ENCODE measurements at regions not wholly inside any gene's neighbourhood (a gene's known extent, or its start where the extent isn't known, plus 50 kb on each side); places are given as distances from the start of the nearest gene placed in this dataset.

- TF ChIP-seq EP300 (IDR thresholded peaks at IDR 0.05), result no peak
- TF ChIP-seq POLR2A (IDR thresholded peaks at IDR 0.05), result no peak
- TF ChIP-seq, protein P1, sequence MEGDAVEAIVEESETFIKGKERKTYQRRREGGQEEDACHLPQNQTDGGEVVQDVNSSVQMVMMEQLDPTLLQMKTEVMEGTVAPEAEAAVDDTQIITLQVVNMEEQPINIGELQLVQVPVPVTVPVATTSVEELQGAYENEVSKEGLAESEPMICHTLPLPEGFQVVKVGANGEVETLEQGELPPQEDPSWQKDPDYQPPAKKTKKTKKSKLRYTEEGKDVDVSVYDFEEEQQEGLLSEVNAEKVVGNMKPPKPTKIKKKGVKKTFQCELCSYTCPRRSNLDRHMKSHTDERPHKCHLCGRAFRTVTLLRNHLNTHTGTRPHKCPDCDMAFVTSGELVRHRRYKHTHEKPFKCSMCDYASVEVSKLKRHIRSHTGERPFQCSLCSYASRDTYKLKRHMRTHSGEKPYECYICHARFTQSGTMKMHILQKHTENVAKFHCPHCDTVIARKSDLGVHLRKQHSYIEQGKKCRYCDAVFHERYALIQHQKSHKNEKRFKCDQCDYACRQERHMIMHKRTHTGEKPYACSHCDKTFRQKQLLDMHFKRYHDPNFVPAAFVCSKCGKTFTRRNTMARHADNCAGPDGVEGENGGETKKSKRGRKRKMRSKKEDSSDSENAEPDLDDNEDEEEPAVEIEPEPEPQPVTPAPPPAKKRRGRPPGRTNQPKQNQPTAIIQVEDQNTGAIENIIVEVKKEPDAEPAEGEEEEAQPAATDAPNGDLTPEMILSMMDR (IDR thresholded peaks at IDR 0.05), result no peak
- no peak for DNase-seq (ENCODE audit: low spot score in 2 of 2)
- no peak overlapping the region for H3K27ac ChIP-seq
These were observed 89.5 kb downstream of the RTP5 start for GRCh38 chr2:241958818-241959545.

GRCh38 chr2:241959751-241960269, 90.3 kb downstream of the RTP5 start:
- DNase-seq (ENCODE audit: low spot score in 2 of 2), result no peak
- no peaks in the 10 kb centered on the region for H3K27me3 ChIP-seq
- H3K4me1 ChIP-seq, result peaks cover 0 to 10% (median 0%) of the 10 kb centered on the region in 4 donors
- H3K27ac ChIP-seq, result no peak overlapping the region
- TF ChIP-seq EP300 (IDR thresholded peaks at IDR 0.05), result no peak
- TF ChIP-seq POLR2A (IDR thresholded peaks at IDR 0.05), result no peak
- TF ChIP-seq, protein P1 (IDR thresholded peaks at IDR 0.05), result no peak
- H3K36me3 ChIP-seq, result no peaks in the 10 kb centered on the region
- WGBS, 2 donors, result 37 to 39% methylated on average over 3 of the region's 3 CpGs
- H3K4me3 ChIP-seq, result no peak overlapping the region
- H3K9me3 ChIP-seq, result no peaks in the 10 kb centered on the region

More at GRCh38 chr2:241958818-241959545, 89.5 kb downstream of the RTP5 start:
- peaks cover 0 to 10% (median 0%) of the 10 kb centered on the region in 4 donors for H3K4me1 ChIP-seq
- no peaks in the 10 kb centered on the region for H3K36me3 ChIP-seq
- no peak overlapping the region for H3K4me3 ChIP-seq
- no peaks in the 10 kb centered on the region for H3K27me3 ChIP-seq
- WGBS, 2 donors, result 83 to 87% methylated on average over 21 of the region's 21 CpGs
- no peaks in the 10 kb centered on the region for H3K9me3 ChIP-seq

GRCh38 chr2:241961454-241961853, 91.9 kb downstream of the RTP5 start:
- Histone ChIP-seq H3K4me3 (no peak overlapping the region), H3K9me3 (no peaks in the 10 kb centered on the region), H3K27me3 (no peaks in the 10 kb centered on the region), H3K4me1 (peaks cover 0 to 20% (median 0%) of the 10 kb centered on the region in 4 donors), H3K27ac (no peak overlapping the region), H3K36me3 (no peaks in the 10 kb centered on the region)
- TF ChIP-seq POLR2A (IDR thresholded peaks at IDR 0.05) (no peak), EP300 (IDR thresholded peaks at IDR 0.05) (no peak)
- TF ChIP-seq, protein P1 (IDR thresholded peaks at IDR 0.05), result no peak
- no peak for DNase-seq (ENCODE audit: low spot score in 2 of 2)
- WGBS, 2 donors, result 89 to 94% methylated on average over 9 of the region's 9 CpGs

DNA sequence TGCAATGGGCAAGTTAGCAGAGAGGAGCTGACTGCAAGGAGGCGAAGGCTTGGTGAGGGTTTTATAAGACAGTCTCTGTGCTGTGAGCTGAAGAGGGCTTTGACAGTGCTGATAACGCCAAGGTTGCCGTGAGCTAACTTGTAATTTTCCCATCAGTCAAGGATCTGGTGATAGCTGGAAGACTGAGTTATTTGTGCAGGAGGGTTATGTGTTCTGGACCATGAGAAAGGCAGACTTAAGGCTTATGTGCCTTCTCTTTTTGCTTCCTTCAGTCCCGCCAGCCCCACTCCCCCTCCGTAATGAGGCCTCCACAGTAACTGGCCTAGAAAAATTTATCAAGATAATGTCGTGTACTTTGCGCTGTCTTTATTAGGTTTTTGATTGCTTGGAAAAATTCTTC, 94.6 kb downstream of the RTP5 start:
- H3K27ac ChIP-seq, result no peak overlapping the region
- DNase-seq (ENCODE audit: low spot score in 2 of 2), result no peak
- H3K9me3 ChIP-seq, result no peaks in the 10 kb centered on the region
- TF ChIP-seq POLR2A (IDR thresholded peaks at IDR 0.05) (no peak), EP300 (IDR thresholded peaks at IDR 0.05) (no peak)
- TF ChIP-seq, protein P1 (IDR thresholded peaks at IDR 0.05), result no peak
- H3K36me3 ChIP-seq, result no peaks in the 10 kb centered on the region
- H3K27me3 ChIP-seq, result no peaks in the 10 kb centered on the region
- no peak overlapping the region for H3K4me3 ChIP-seq
- peaks cover 0 to 20% (median 0%) of the 10 kb centered on the region in 4 donors for H3K4me1 ChIP-seq
- 79 to 89% methylated on average over 7 of the region's 7 CpGs for WGBS, 2 donors

DNA sequence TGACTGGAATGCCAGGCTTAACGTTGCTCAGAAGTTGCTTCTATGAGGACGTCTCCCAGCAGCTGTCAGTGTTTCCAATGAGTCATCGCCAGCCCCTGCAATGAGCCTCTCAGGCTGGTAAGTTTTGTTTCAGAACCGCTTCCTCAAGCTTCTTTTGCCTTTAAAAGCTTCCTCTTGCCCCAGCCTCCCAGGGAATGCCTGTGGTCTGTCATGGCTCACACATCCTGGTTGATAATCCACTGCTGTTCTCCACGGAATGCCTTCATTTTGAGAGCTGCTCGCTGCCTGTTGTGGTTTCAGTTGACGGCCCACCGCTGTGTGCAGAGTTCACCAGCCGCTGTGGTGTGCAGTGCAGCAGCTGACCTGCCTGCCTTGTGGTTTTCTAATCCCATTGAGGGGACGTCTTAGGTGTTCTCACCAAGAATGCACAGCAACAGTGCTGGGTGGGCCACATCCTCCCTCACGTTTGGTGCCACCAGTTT, 96.4 kb downstream of the RTP5 start:
- peak overlapping the region in 3 of 4 donors; percentile 30 to 60 (median 51) for H3K27ac ChIP-seq
- H3K9me3 ChIP-seq, result no peaks in the 10 kb centered on the region
- TF ChIP-seq POLR2A (IDR thresholded peaks at IDR 0.05) (no peak), EP300 (IDR thresholded peaks at IDR 0.05) (no peak)
- TF ChIP-seq, protein P1 (IDR thresholded peaks at IDR 0.05), result no peak
- peaks cover 0 to 10% (median 0%) of the 10 kb centered on the region in 4 donors for H3K4me1 ChIP-seq
- peak in 1 of 2 donors; percentile 46 for DNase-seq (ENCODE audit: low spot score in 2 of 2)
- no peaks in the 10 kb centered on the region for H3K27me3 ChIP-seq
- 31 to 34% methylated on average over 11 of the region's 11 CpGs for WGBS, 2 donors
- H3K36me3 ChIP-seq, result peaks cover 0 to 2% (median 0%) of the 10 kb centered on the region in 3 donors
- peak overlapping the region in 1 of 4 donors; percentile 14 for H3K4me3 ChIP-seq
